Adipocyte (in vitro differentiated cells): ENCODE measurements at regions not wholly inside any gene's neighbourhood (a gene's known extent, or its start where the extent isn't known, plus 50 kb on each side); places are given as distances from the start of the nearest gene placed in this dataset.
A peak's percentile ranks its signal among the peaks of the same experiment; 100 is the strongest.

ENCODE experiments used
- DNase-seq: peaks from one replicate; pipeline ENCODE4 v3.0.0-alpha.2; 2015; ENCODE audit warnings: low read depth
- H3K27me3 ChIP-seq: replicated peaks from 2 replicates; pipeline ENCODE4 v1.7.0; 2013; ENCODE audit warnings: mild to moderate bottlenecking, low read length, moderate library complexity; ENCODE audit not compliant: control insufficient read depth, insufficient read depth
- H3K36me3 ChIP-seq: 2 replicates; pipeline ENCODE4 v1.7.0; 2013; ENCODE audit warnings: low read length, mild to moderate bottlenecking, moderate library complexity; ENCODE audit not compliant: control insufficient read depth, insufficient read depth, severe bottlenecking
- H3K4me1 ChIP-seq: 2 replicates; pipeline ENCODE4 v1.7.0; 2013; ENCODE audit warnings: mild to moderate bottlenecking, low read length, moderate library complexity; ENCODE audit not compliant: control insufficient read depth, insufficient read depth
- H3K4me3 ChIP-seq: 2 replicates; pipeline ENCODE4 v1.7.0; 2013; ENCODE audit warnings: mild to moderate bottlenecking, low read length, moderate library complexity
- H3K9ac ChIP-seq: 2 replicates; pipeline ENCODE4 v1.7.0; 2013; ENCODE audit warnings: mild to moderate bottlenecking, low read length, moderate library complexity
- H3K9me3 ChIP-seq: 2 replicates; pipeline ENCODE4 v1.7.0; 2013; ENCODE audit warnings: mild to moderate bottlenecking, low read length, moderate library complexity; ENCODE audit not compliant: control insufficient read depth

- H3K4me1 ChIP-seq: peaks cover 4% of the 10 kb centered on the region
- no peaks in the 10 kb centered on the region for H3K9me3 ChIP-seq
- no peak for DNase-seq
- H3K9ac ChIP-seq: no peak overlapping the region
- no peak overlapping the region for H3K4me3 ChIP-seq
- no peaks in the 10 kb centered on the region for H3K36me3 ChIP-seq
- H3K27me3 ChIP-seq: no peaks in the 10 kb centered on the region
Observed at GRCh38 chr9:71364186-71364955, 242.9 kb upstream of the TRPM3 start.

GRCh38 chr9:71363286-71363961 is 242.0 kb upstream of the TRPM3 start:
- H3K9me3 ChIP-seq: no peaks in the 10 kb centered on the region
- H3K27me3 ChIP-seq: no peaks in the 10 kb centered on the region
- DNase-seq: peak; percentile 70
- H3K4me3 ChIP-seq: no peak overlapping the region
- H3K4me1 ChIP-seq: peaks cover 4% of the 10 kb centered on the region
- H3K9ac ChIP-seq: no peak overlapping the region
- H3K36me3 ChIP-seq: no peaks in the 10 kb centered on the region

- Histone ChIP-seq H3K4me3 (no peak overlapping the region), H3K27me3 (no peaks in the 10 kb centered on the region)
- DNase-seq: no peak
Observed at GRCh38 chr9:71361357-71361756, 239.9 kb upstream of the TRPM3 start.

GRCh38 chr9:71357346-71357745 is 235.9 kb upstream of the TRPM3 start:
- H3K4me3 ChIP-seq: no peak overlapping the region
- no peak overlapping the region for H3K9ac ChIP-seq
- no peak for DNase-seq
- H3K4me1 ChIP-seq: peaks cover 18% of the 10 kb centered on the region
- H3K27me3 ChIP-seq: no peaks in the 10 kb centered on the region
- H3K9me3 ChIP-seq: no peaks in the 10 kb centered on the region
- no peaks in the 10 kb centered on the region for H3K36me3 ChIP-seq

More at GRCh38 chr9:71361357-71361756, 239.9 kb upstream of the TRPM3 start:
- H3K4me1 ChIP-seq: peaks cover 15% of the 10 kb centered on the region
- H3K9me3 ChIP-seq: no peaks in the 10 kb centered on the region
- no peaks in the 10 kb centered on the region for H3K36me3 ChIP-seq
- H3K9ac ChIP-seq: no peak overlapping the region

GRCh38 chr9:71355884-71356283 is 234.5 kb upstream of the TRPM3 start:
- Histone ChIP-seq H3K9me3 (no peaks in the 10 kb centered on the region), H3K4me1 (peaks cover 18% of the 10 kb centered on the region), H3K9ac (no peak overlapping the region), H3K27me3 (no peaks in the 10 kb centered on the region), H3K36me3 (no peaks in the 10 kb centered on the region), H3K4me3 (no peak overlapping the region)
- no peak for DNase-seq

GRCh38 chr9:71353720-71354119 is 232.3 kb upstream of the TRPM3 start:
- Histone ChIP-seq H3K4me3 (no peak overlapping the region), H3K27me3 (no peaks in the 10 kb centered on the region)
- DNase-seq: peak; percentile 67

GRCh38 chr9:71352837-71353236 is 231.4 kb upstream of the TRPM3 start:
- DNase-seq: no peak
- Histone ChIP-seq H3K9ac (no peak overlapping the region), H3K9me3 (no peaks in the 10 kb centered on the region), H3K4me3 (no peak overlapping the region), H3K4me1 (peaks cover 18% of the 10 kb centered on the region), H3K36me3 (no peaks in the 10 kb centered on the region), H3K27me3 (no peaks in the 10 kb centered on the region)

More at GRCh38 chr9:71353720-71354119, 232.3 kb upstream of the TRPM3 start:
- peaks cover 18% of the 10 kb centered on the region for H3K4me1 ChIP-seq
- no peak overlapping the region for H3K9ac ChIP-seq
- H3K36me3 ChIP-seq: no peaks in the 10 kb centered on the region
- no peaks in the 10 kb centered on the region for H3K9me3 ChIP-seq

GRCh38 chr9:71349218-71349617 is 227.8 kb upstream of the TRPM3 start:
- Histone ChIP-seq H3K36me3 (no peaks in the 10 kb centered on the region), H3K27me3 (no peaks in the 10 kb centered on the region), H3K4me3 (no peak overlapping the region), H3K4me1 (no peaks in the 10 kb centered on the region), H3K9me3 (no peaks in the 10 kb centered on the region), H3K9ac (no peak overlapping the region)
- DNase-seq: peak; percentile 85

GRCh38 chr9:71333321-71333720 is 211.9 kb upstream of the TRPM3 start:
- no peaks in the 10 kb centered on the region for H3K36me3 ChIP-seq
- H3K4me3 ChIP-seq: no peak overlapping the region
- no peak for DNase-seq

GRCh38 chr9:71331603-71332002 is 210.2 kb upstream of the TRPM3 start:
- no peak overlapping the region for H3K4me3 ChIP-seq
- H3K4me1 ChIP-seq: no peaks in the 10 kb centered on the region
- no peak overlapping the region for H3K9ac ChIP-seq
- peaks cover 11% of the 10 kb centered on the region for H3K27me3 ChIP-seq
- H3K9me3 ChIP-seq: no peaks in the 10 kb centered on the region
- H3K36me3 ChIP-seq: no peaks in the 10 kb centered on the region
- no peak for DNase-seq

More at GRCh38 chr9:71333321-71333720, 211.9 kb upstream of the TRPM3 start:
- Histone ChIP-seq H3K9ac (no peak overlapping the region), H3K4me1 (no peaks in the 10 kb centered on the region), H3K27me3 (peaks cover 8% of the 10 kb centered on the region), H3K9me3 (no peaks in the 10 kb centered on the region)

GRCh38 chr9:71329873-71330272 is 208.5 kb upstream of the TRPM3 start:
- Histone ChIP-seq H3K36me3 (no peaks in the 10 kb centered on the region), H3K4me1 (no peaks in the 10 kb centered on the region), H3K9ac (no peak overlapping the region), H3K27me3 (peaks cover 11% of the 10 kb centered on the region), H3K4me3 (no peak overlapping the region), H3K9me3 (no peaks in the 10 kb centered on the region)
- DNase-seq: no peak
